Activated CD8-positive, alpha-beta memory T cell treated with anti-CD3 and anti-CD28 coated beads for 36 hours (primary cell): ENCODE measurements at regions not wholly inside any gene's neighbourhood (a gene's known extent, or its start where the extent isn't known, plus 50 kb on each side); places are given as distances from the start of the nearest gene placed in this dataset.
"Not testable (repeated sequence)": the region's sequence is repeated elsewhere in the genome, so short reads cannot be mapped to it uniquely, and the experiment has no call there.

Experiments used
- CTCF ChIA-PET: fragments of 350-600 bp; sonication (Branson Sonifier 250); formaldehyde crosslinking; loops from one replicate; lab custom pipeline; 2021; ENCODE audit warnings: antibody characterized with exemption; lab: Charles Lee
- POLR2A ChIA-PET: fragments of 350-600 bp; sonication (Branson Sonifier 250); formaldehyde crosslinking; loops from one replicate; lab custom pipeline; 2021; ENCODE audit warnings: antibody characterized with exemption; lab: Charles Lee

- POLR2A ChIA-PET, CTCF ChIA-PET: not testable (repeated sequence)
Measured at GRCh38 chr15:32342772-32343199, 60.3 kb downstream of the GOLGA8K start.

GRCh38 chr15:32342268-32342667 lies 60.8 kb downstream of the GOLGA8K start:
- POLR2A ChIA-PET: interaction anchor here (0.7 kb wide), 1 partner anchor 410 kb away, joined by 3 read pairs; no protein-coding TSS in a partner anchor
- CTCF ChIA-PET: not testable (repeated sequence)

GRCh38 chr15:32341530-32341929 lies 61.6 kb downstream of the GOLGA8K start:
- POLR2A ChIA-PET: interaction anchor here (0.7 kb wide), 1 partner anchor 410 kb away, joined by 3 read pairs; no protein-coding TSS in a partner anchor
- CTCF ChIA-PET: not testable (repeated sequence)

- POLR2A ChIA-PET, CTCF ChIA-PET: not testable (repeated sequence)
Measured at GRCh38 chr15:32336804-32337203, 66.3 kb downstream of the GOLGA8K start.

- CTCF ChIA-PET, POLR2A ChIA-PET: not testable (repeated sequence)
Measured at GRCh38 chr15:32323353-32323752, 79.7 kb downstream of the GOLGA8K start.

GRCh38 chr15:32319247-32319646 lies 83.8 kb downstream of the GOLGA8K start:
- CTCF ChIA-PET, POLR2A ChIA-PET: not testable (repeated sequence)

- CTCF ChIA-PET, POLR2A ChIA-PET: not testable (repeated sequence)
Measured at GRCh38 chr15:32316482-32316881, 86.6 kb downstream of the GOLGA8K start.

GRCh38 chr15:32315079-32315939 lies 87.8 kb downstream of the GOLGA8K start:
- POLR2A ChIA-PET, CTCF ChIA-PET: not testable (repeated sequence)

- POLR2A ChIA-PET, CTCF ChIA-PET: not testable (repeated sequence)
Measured at GRCh38 chr15:32313446-32314209, 89.5 kb downstream of the GOLGA8K start.

GRCh38 chr15:32312721-32313120 lies 90.4 kb downstream of the GOLGA8K start:
- CTCF ChIA-PET, POLR2A ChIA-PET: not testable (repeated sequence)

GRCh38 chr15:32307592-32307991 lies 95.5 kb downstream of the GOLGA8K start:
- POLR2A ChIA-PET: not testable (repeated sequence)

GRCh38 chr15:32276200-32276830 lies 126.8 kb downstream of the GOLGA8K start:
- POLR2A ChIA-PET, CTCF ChIA-PET: not testable (repeated sequence)

More at GRCh38 chr15:32307592-32307991, 95.5 kb downstream of the GOLGA8K start:
- CTCF ChIA-PET: not testable (repeated sequence)

- CTCF ChIA-PET, POLR2A ChIA-PET: not testable (repeated sequence)
Measured at GRCh38 chr15:32253958-32254357, 149.1 kb downstream of the GOLGA8K start.

- POLR2A ChIA-PET: not testable (repeated sequence)
Measured at GRCh38 chr15:32249207-32249606, 153.9 kb downstream of the GOLGA8K start.

GRCh38 chr15:32243727-32244126 lies 159.4 kb downstream of the GOLGA8K start:
- POLR2A ChIA-PET, CTCF ChIA-PET: not testable (repeated sequence)

More at GRCh38 chr15:32249207-32249606, 153.9 kb downstream of the GOLGA8K start:
- CTCF ChIA-PET: not testable (repeated sequence)

- CTCF ChIA-PET, POLR2A ChIA-PET: not testable (repeated sequence)
Measured at GRCh38 chr15:32242780-32243528, 160.1 kb downstream of the GOLGA8K start.

- CTCF ChIA-PET, POLR2A ChIA-PET: not testable (repeated sequence)
Measured at GRCh38 chr15:32227410-32228114, 175.5 kb downstream of the GOLGA8K start.

- ChIA-PET CTCF (no interaction called here), POLR2A (no interaction called here)
Measured at GRCh38 chr15:32222716-32223115, 180.4 kb downstream of the GOLGA8K start.
